Suprapubic skin (tissue), 3 donors: ENCODE measurements at regions not wholly inside any gene's neighbourhood (a gene's known extent, or its start where the extent isn't known, plus 50 kb on each side); places are given as distances from the start of the nearest gene placed in this dataset.

ENCODE experiments used
- EP300 ChIP-seq: sonication (generic); formaldehyde crosslinking; IDR thresholded peaks from one replicate; pipeline ENCODE4 v1.6.1; 2017; ENCODE audit warnings: antibody characterized with exemption
- POLR2A ChIP-seq, 2 donors: fragments of 450-650 bp; IDR thresholded peaks; one replicate each; pipeline ENCODE4 v1.6.1; 2017; ENCODE audit warnings: antibody characterized with exemption in 2 of 2, mild to moderate bottlenecking in 2 of 2, moderate library complexity in 2 of 2
- TF ChIP-seq, protein P1 (sequence below), 2 donors: fragments of 200-600 bp in 1 of 2; fragments of 450-650 bp in 1 of 2; sonication (generic) in 1 of 2; IDR thresholded peaks; one replicate each; pipeline ENCODE4 v1.5.1; 2016 to 2019; ENCODE audit warnings: antibody characterized with exemption in 2 of 2, mild to moderate bottlenecking in 1 of 2, moderate library complexity in 1 of 2

DNA sequence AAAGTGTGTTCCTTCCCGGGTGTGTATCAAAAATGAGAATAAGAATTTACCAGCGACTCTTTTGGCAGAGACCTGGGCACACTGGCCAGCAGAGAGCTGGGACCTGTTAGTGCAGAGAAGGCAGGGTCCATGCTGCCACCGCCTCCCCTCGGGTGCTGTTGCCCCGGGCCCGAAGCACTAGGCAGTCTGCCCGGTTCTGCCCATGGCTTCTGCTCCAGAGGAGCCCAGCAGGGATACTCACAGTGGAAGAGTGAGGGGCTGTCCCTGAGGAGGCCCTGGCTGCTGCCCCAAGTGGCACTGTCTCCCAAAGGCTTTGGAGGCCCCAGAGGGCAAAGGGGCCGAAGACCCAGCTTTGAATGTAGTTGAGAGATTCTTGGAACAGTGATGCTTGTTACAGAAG is 80.5 kb downstream of the MIS18A start:
- TF ChIP-seq POLR2A (IDR thresholded peaks at IDR 0.05) (no peak), EP300 (no peak)
- TF ChIP-seq, protein P1, sequence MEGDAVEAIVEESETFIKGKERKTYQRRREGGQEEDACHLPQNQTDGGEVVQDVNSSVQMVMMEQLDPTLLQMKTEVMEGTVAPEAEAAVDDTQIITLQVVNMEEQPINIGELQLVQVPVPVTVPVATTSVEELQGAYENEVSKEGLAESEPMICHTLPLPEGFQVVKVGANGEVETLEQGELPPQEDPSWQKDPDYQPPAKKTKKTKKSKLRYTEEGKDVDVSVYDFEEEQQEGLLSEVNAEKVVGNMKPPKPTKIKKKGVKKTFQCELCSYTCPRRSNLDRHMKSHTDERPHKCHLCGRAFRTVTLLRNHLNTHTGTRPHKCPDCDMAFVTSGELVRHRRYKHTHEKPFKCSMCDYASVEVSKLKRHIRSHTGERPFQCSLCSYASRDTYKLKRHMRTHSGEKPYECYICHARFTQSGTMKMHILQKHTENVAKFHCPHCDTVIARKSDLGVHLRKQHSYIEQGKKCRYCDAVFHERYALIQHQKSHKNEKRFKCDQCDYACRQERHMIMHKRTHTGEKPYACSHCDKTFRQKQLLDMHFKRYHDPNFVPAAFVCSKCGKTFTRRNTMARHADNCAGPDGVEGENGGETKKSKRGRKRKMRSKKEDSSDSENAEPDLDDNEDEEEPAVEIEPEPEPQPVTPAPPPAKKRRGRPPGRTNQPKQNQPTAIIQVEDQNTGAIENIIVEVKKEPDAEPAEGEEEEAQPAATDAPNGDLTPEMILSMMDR (IDR thresholded peaks at IDR 0.05): no peak
